ENCODE measurements at regions not wholly inside any gene's neighbourhood (a gene's known extent, or its start where the extent isn't known, plus 50 kb on each side); places are given as distances from the start of the nearest gene placed in this dataset.

- no peak for TF ChIP-seq CTCF (IDR thresholded peaks at IDR 0.05)
- TF ChIP-seq EP300 (IDR thresholded peaks at IDR 0.05): no peak
- no peak for TF ChIP-seq POLR2A (IDR thresholded peaks at IDR 0.05)
- no peak for TF ChIP-seq POLR2AphosphoS5 (IDR thresholded peaks at IDR 0.05)
These were observed 149.5 kb upstream of the RUNX1 start for GRCh38 chr21:35198565-35198964.

All from suprapubic skin (tissue), 4 donors.